GM18951 (cell line): ENCODE measurements at regions not wholly inside any gene's neighbourhood (a gene's known extent, or its start where the extent isn't known, plus 50 kb on each side); places are given as distances from the start of the nearest gene placed in this dataset.
"Not testable (repeated sequence)": the region's sequence is repeated elsewhere in the genome, so short reads cannot be mapped to it uniquely, and the experiment has no call there.

Experiments
- POLR2A ChIP-seq: IDR thresholded peaks from 4 replicates; pipeline ENCODE4 v1.6.1; 2011; ENCODE audit warnings: mild to moderate bottlenecking; ENCODE audit not compliant: insufficient read length, insufficient read depth; ENCODE audit errors: extremely low read depth
- in situ Hi-C: fragments of 300-500 bp; cut with MboI; formaldehyde crosslinking; loops from one replicate; pipeline ENCODE4 v1.12.0; 2022; ENCODE audit warnings: low sequenced_read_pairs, mixed read lengths, inconsistent platforms; ENCODE audit not compliant: unreplicated experiment

DNA sequence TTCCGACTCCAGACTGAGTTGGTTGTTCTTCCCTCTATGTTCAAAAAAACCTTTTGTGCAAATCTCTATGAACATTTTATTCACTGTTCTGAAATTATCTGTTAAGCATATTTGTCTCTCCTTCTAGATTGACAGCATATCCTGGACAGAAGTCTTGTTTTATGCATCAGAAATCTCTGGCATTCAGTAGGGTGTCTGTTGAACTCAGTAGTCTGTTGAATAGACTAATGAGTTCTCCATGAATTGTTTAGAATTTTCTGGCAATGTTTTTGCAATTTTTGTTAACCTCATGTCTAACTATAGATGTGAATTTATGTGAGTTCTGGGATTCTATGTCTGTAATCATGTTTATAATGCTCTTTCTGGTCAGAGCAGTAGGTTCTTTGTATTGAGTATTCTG, 222.5 kb upstream of the KCNMB2 start:
- in situ Hi-C loops: no loop called here
- TF ChIP-seq POLR2A: no peak

DNA sequence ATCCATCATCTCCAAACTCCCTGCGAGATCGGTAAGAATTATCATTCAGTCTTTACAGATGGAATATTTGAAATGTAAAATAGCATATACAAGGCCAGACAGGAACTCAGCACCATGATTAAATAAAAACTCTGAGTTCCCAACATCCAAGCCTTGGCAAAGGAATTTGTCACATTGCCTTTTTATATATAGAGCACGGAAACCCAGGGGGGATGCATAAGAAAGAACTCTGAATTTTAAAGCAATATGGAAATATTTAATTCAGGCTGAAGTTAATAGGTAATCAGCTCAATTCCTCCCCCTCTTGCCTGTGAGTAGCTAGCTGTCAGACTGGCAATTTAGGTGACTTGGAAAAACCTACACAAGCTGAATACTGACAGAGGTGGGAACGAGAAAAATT, 217.9 kb upstream of the KCNMB2 start:
- no peak for TF ChIP-seq POLR2A
- in situ Hi-C loops: no loop called here

DNA sequence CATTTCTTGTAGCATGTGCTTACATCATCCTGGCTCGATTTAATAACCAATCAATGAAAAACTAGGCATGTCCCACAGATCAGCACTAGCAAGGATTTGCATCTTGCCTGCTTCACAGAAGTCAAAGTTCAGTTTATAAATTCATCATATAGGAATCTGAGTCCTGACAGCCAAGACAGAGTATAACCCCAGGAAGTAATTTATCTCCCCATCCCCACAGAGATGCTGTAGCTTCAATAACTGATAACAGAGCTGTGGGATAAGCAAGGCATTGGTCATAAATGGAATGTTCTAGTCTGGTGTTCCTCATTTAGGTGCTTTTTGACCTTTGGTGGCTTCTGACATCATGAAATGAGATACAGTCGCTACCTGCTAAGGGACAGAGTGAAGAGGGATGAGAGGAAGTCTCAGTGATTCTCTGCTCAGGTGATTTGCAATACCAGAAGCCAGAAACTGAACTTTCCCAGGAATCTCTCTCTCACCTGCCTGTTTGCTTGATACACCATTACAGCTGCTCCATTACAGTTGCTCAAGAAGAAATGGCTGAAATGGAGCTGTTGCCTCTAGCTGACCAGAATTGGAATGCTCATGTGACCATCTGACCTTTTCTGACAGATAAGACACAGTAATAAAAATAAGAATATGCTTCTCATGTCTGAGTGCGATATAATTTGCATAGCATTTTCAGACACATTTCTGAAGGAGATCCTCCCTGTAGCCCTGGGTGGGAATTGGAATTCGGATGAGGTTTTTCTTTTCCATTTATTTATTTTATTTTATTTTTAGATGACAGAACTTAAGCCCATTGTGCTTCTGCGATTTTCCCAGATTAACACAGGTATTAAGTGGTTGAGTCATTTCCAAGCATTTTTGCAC, 217.1 kb upstream of the KCNMB2 start:
- in situ Hi-C loops: no loop called here
- no peak for TF ChIP-seq POLR2A

- in situ Hi-C loops: no loop called here
- TF ChIP-seq POLR2A: no peak
Observed at GRCh38 chr3:178320456-178321351, 215.5 kb upstream of the KCNMB2 start.

- no peak for TF ChIP-seq POLR2A
- in situ Hi-C loops: no loop called here
Observed at GRCh38 chr3:178324356-178324755, 211.9 kb upstream of the KCNMB2 start.

GRCh38 chr3:178325330-178325729, 210.9 kb upstream of the KCNMB2 start:
- in situ Hi-C loops: no loop called here
- no peak for TF ChIP-seq POLR2A

GRCh38 chr3:178329936-178330335, 206.3 kb upstream of the KCNMB2 start:
- no peak for TF ChIP-seq POLR2A
- in situ Hi-C loops: no loop called here

DNA sequence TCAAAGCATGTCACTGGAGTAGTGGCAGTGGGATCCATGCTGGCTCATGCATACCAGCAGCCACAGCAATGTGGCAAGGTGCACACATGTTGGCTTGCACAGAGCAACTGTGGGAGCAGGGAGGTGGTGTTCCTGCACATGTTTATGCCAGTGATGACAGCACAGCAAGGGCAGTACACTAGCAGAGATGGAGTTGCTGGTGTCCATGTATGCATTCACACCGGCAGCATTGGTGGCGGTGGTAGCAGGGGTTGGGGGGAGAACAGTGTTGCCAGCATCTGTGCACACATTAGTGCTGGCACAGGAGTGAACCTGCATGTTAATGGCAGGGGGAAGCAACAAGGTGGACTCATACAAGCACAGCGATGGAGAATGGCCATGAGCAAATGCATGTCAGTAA, 202.0 kb upstream of the KCNMB2 start:
- in situ Hi-C loops: no loop called here
- TF ChIP-seq POLR2A: no peak

DNA sequence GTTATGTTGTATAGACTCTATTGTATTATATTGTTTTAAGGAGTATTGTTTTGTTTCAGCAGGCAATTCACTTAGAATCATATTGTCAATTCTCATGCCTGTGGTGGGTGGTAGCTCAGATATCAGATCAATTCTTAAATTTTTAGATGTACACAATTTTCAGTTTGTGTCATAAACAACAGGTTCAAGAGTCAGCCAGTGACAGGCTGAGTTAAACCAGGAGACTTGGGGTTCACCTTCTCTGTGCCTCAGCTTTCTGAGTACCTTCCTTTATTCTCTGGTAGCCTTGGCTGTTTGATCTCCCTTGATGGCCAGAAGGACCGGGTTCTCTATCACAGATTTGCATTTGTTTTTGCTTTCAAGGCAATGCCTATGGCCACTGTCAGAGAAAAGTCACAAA, 199.9 kb upstream of the KCNMB2 start:
- in situ Hi-C loops: no loop called here
- no peak for TF ChIP-seq POLR2A

DNA sequence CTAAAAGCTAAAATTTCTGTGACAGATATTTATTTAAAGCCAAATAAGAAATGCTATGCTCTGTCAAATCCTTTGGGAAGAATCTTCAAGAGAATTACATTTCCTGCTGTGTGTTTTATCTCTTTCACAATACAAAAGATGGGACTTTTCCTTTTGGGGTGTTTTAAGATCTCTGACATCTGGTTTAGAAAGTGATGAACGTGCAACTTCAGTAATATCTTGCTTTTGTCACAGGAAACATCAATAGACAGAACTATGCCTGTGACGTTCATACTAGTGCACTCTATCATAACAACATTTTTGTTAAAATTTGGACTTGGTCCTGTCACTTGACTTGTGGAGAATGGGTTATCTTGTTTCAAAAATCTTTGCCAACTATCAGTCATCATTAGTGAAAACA, 195.7 kb upstream of the KCNMB2 start:
- no peak for TF ChIP-seq POLR2A
- in situ Hi-C loops: no loop called here

DNA sequence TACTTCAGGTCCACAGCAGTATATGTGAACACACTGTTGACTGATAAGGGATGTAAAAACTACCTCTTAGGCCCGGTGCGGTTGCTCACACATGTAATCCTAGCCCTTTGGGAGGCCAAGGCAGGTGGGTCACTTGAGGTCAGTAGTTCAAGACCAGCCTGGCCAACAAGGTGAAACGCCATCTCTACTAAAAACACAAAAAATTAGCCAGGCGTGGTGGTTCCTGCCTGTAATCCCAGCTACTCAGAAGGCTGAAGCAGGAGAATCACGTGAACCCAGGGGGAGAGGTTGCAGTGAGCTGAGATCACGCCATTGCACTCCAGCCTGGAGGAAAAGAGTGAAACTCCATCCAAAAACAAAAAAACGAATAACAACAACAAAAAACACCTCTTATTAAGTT, 194.6 kb upstream of the KCNMB2 start:
- in situ Hi-C loops: no loop called here
- TF ChIP-seq POLR2A: no peak

GRCh38 chr3:178342111-178342510, 194.1 kb upstream of the KCNMB2 start:
- TF ChIP-seq POLR2A: no peak
- in situ Hi-C loops: no loop called here

- TF ChIP-seq POLR2A: no peak
- in situ Hi-C loops: no loop called here
Observed at GRCh38 chr3:178343433-178344038, 192.7 kb upstream of the KCNMB2 start.

- in situ Hi-C loops: no loop called here
- TF ChIP-seq POLR2A: no peak
Observed at GRCh38 chr3:178345944-178346343, 190.3 kb upstream of the KCNMB2 start.

DNA sequence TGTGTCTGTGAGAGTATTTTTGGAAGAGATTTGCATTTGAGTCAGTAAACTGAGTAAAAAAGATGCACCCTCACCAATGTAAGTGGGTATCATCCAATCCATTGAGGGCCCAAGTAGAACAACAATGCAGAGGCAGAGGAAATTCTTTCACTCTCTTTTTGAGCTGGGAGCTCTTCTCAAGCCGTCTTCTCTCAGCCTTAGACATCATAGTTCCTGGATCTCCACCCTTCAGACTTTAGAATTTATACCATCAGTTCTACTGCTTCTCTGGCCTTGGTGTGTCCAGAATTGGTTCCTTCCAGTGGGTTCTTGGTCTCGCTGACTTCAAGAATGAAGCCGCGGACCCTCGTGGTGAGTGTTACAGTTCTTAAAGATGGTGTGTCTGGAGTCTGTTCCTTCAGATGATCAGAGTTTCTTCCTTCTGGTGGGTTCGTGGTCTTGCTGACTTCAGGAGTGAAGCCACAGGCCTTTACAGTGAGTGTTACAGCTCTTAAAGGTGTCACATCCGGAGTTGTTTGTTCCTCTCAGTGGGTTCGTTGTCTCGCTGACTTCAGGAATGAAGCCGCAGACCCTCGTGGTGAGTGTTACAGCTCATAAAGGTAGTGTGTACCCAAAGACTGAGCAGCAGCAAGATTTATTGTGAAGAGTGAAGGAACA, 187.5 kb upstream of the KCNMB2 start:
- in situ Hi-C loops: not testable (repeated sequence)

- in situ Hi-C loops: not testable (repeated sequence)
Observed at GRCh38 chr3:178349218-178349596, 187.0 kb upstream of the KCNMB2 start.
